ENCODE measurements at regions not wholly inside any gene's neighbourhood (a gene's known extent, or its start where the extent isn't known, plus 50 kb on each side); places are given as distances from the start of the nearest gene placed in this dataset.

GRCh38 chr7:16205466-16205865, 215.9 kb downstream of the CRPPA start:
- no peaks in the 10 kb centered on the region for H3K27me3 Mint-ChIP-seq (ENCODE audit: low read depth, unreplicated experiment)
- peaks cover 4% of the 10 kb centered on the region for H3K9me3 Mint-ChIP-seq (ENCODE audit: unreplicated experiment)
- TF ChIP-seq EZH2 (IDR thresholded peaks at IDR 0.05; ENCODE audit: insufficient read depth, low read length) (no peak), CTCF (IDR thresholded peaks at IDR 0.05; ENCODE audit: insufficient read depth, low read depth, low read length) (no peak)
- no peak overlapping the region for H3K27ac ChIP-seq (ENCODE audit: low read depth, low read length)
- no peak overlapping the region for H3K9ac ChIP-seq (ENCODE audit: low read length)
- H3K4me1 ChIP-seq (ENCODE audit: insufficient read depth, low read length), result no peaks in the 10 kb centered on the region
- H3K4me2 ChIP-seq (ENCODE audit: low read length), result no peak overlapping the region
- H3K4me1 Mint-ChIP-seq (ENCODE audit: low read depth, unreplicated experiment), result no peaks in the 10 kb centered on the region
- H3K36me3 ChIP-seq (ENCODE audit: insufficient read depth, low read length), result no peaks in the 10 kb centered on the region
- H3K27me3 ChIP-seq (ENCODE audit: insufficient read depth, low read length), result no peaks in the 10 kb centered on the region
- no peaks in the 10 kb centered on the region for H3K36me3 Mint-ChIP-seq (ENCODE audit: low read depth, unreplicated experiment)
- H3K27ac Mint-ChIP-seq (ENCODE audit: unreplicated experiment), result no peak overlapping the region
- no peaks in the 10 kb centered on the region for H3K79me2 ChIP-seq (ENCODE audit: insufficient read depth, low read length)
- no peak overlapping the region for H3K4me3 ChIP-seq (ENCODE audit: insufficient read depth, low read depth, low read length)
- H4K20me1 ChIP-seq (ENCODE audit: insufficient read depth, low read length), result no peaks in the 10 kb centered on the region
- FAIRE-seq (no peak), DNase-seq (ENCODE audit: low read depth) (no peak)
- no peak overlapping the region for H2AFZ ChIP-seq (ENCODE audit: low read depth, low read length)
- H3K4me3 Mint-ChIP-seq (ENCODE audit: unreplicated experiment), result no peak overlapping the region
- H3K9me3 ChIP-seq (ENCODE audit: insufficient read depth, low read depth, low read length), result no peaks in the 10 kb centered on the region

GRCh38 chr7:16204953-16205352, 216.4 kb downstream of the CRPPA start:
- Histone ChIP-seq H3K27ac (ENCODE audit: low read depth, low read length) (no peak overlapping the region), H3K4me1 (ENCODE audit: insufficient read depth, low read length) (no peaks in the 10 kb centered on the region), H3K79me2 (ENCODE audit: insufficient read depth, low read length) (no peaks in the 10 kb centered on the region), H2AFZ (ENCODE audit: low read depth, low read length) (no peak overlapping the region), H3K36me3 (ENCODE audit: insufficient read depth, low read length) (no peaks in the 10 kb centered on the region), H3K4me3 (ENCODE audit: insufficient read depth, low read depth, low read length) (no peak overlapping the region), H3K27me3 (ENCODE audit: insufficient read depth, low read length) (no peaks in the 10 kb centered on the region), H3K9me3 (ENCODE audit: insufficient read depth, low read depth, low read length) (no peaks in the 10 kb centered on the region), H3K9ac (ENCODE audit: low read length) (no peak overlapping the region), H4K20me1 (ENCODE audit: insufficient read depth, low read length) (no peaks in the 10 kb centered on the region), H3K4me2 (ENCODE audit: low read length) (no peak overlapping the region)
- Mint-ChIP-seq H3K36me3 (ENCODE audit: low read depth, unreplicated experiment) (no peaks in the 10 kb centered on the region), H3K4me1 (ENCODE audit: low read depth, unreplicated experiment) (no peaks in the 10 kb centered on the region), H3K9me3 (ENCODE audit: unreplicated experiment) (peaks cover 4% of the 10 kb centered on the region), H3K4me3 (ENCODE audit: unreplicated experiment) (no peak overlapping the region), H3K27me3 (ENCODE audit: low read depth, unreplicated experiment) (no peaks in the 10 kb centered on the region), H3K27ac (ENCODE audit: unreplicated experiment) (no peak overlapping the region)
- no peak for TF ChIP-seq EZH2 (IDR thresholded peaks at IDR 0.05; ENCODE audit: insufficient read depth, low read length)
- no peak for TF ChIP-seq CTCF (IDR thresholded peaks at IDR 0.05; ENCODE audit: insufficient read depth, low read depth, low read length)
- FAIRE-seq, result no peak
- no peak for DNase-seq (ENCODE audit: low read depth)

GRCh38 chr7:16203065-16203464, 218.3 kb downstream of the CRPPA start:
- H3K9me3 ChIP-seq (ENCODE audit: insufficient read depth, low read depth, low read length), result no peaks in the 10 kb centered on the region
- no peaks in the 10 kb centered on the region for H3K36me3 Mint-ChIP-seq (ENCODE audit: low read depth, unreplicated experiment)
- no peaks in the 10 kb centered on the region for H3K27me3 Mint-ChIP-seq (ENCODE audit: low read depth, unreplicated experiment)
- no peaks in the 10 kb centered on the region for H3K36me3 ChIP-seq (ENCODE audit: insufficient read depth, low read length)
- no peak for FAIRE-seq
- TF ChIP-seq EZH2 (IDR thresholded peaks at IDR 0.05; ENCODE audit: insufficient read depth, low read length) (no peak), CTCF (IDR thresholded peaks at IDR 0.05; ENCODE audit: insufficient read depth, low read depth, low read length) (no peak)
- no peak overlapping the region for H3K27ac ChIP-seq (ENCODE audit: low read depth, low read length)
- H4K20me1 ChIP-seq (ENCODE audit: insufficient read depth, low read length), result no peaks in the 10 kb centered on the region
- no peak overlapping the region for H2AFZ ChIP-seq (ENCODE audit: low read depth, low read length)
- no peak overlapping the region for H3K4me3 ChIP-seq (ENCODE audit: insufficient read depth, low read depth, low read length)
- no peak for DNase-seq (ENCODE audit: low read depth)
- H3K79me2 ChIP-seq (ENCODE audit: insufficient read depth, low read length), result no peaks in the 10 kb centered on the region
- H3K4me1 ChIP-seq (ENCODE audit: insufficient read depth, low read length), result no peaks in the 10 kb centered on the region
- no peak overlapping the region for H3K4me2 ChIP-seq (ENCODE audit: low read length)
- no peaks in the 10 kb centered on the region for H3K27me3 ChIP-seq (ENCODE audit: insufficient read depth, low read length)
- H3K9me3 Mint-ChIP-seq (ENCODE audit: unreplicated experiment), result peaks cover 4% of the 10 kb centered on the region
- H3K9ac ChIP-seq (ENCODE audit: low read length), result no peak overlapping the region
- H3K4me1 Mint-ChIP-seq (ENCODE audit: low read depth, unreplicated experiment), result no peaks in the 10 kb centered on the region
- H3K27ac Mint-ChIP-seq (ENCODE audit: unreplicated experiment), result no peak overlapping the region
- H3K4me3 Mint-ChIP-seq (ENCODE audit: unreplicated experiment), result no peak overlapping the region

All from astrocyte (in vitro differentiated cells and primary cell).